Cardiac fibroblast (primary cell): ENCODE measurements at regions not wholly inside any gene's neighbourhood (a gene's known extent, or its start where the extent isn't known, plus 50 kb on each side); places are given as distances from the start of the nearest gene placed in this dataset.
"Not testable (repeated sequence)": the region's sequence is repeated elsewhere in the genome, so short reads cannot be mapped to it uniquely, and the experiment has no call there.

Experiments
- DNase-seq, 2 donors: peaks; one replicate each; pipeline versions ENCODE4 v3.0.0 to v3.0.0-alpha.2; 2010; ENCODE audit warnings: low read depth in 2 of 2
- H3K4me3 ChIP-seq, 2 donors: replicated peaks in 1 of 2; 1 replicate in 1 of 2; 2 replicates in 1 of 2; pipeline ENCODE4 v1.5.1; 2011; ENCODE audit warnings: low read depth in 2 of 2, low read length in 2 of 2, mild to moderate bottlenecking in 2 of 2, moderate library complexity in 1 of 2
- TF ChIP-seq, protein P1 (sequence below): IDR thresholded peaks from one replicate; pipeline ENCODE4 v1.5.1; 2011; ENCODE audit warnings: low read depth, mild to moderate bottlenecking, low read length, inconsistent platforms

DNA sequence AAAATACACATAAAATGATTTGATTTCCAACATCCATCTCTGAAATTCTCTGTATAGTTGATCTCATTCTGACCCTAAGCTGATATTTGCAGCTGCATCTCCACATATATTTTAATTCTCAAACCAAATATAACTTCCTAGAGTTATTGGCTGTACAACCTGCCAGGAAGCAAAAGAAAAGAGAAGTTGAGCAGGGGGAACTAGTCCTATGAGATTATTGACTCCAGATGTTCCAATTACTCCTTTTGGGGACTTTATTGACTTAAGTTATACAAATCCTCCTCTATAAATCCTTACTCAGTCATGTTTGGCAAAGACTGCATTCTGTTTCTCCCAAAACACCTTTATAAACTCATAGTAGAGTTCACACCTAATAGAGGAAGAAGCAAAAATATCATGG is 599.4 kb upstream of the ANKRD30A start:
- DNase-seq = no peak
- no peak overlapping the region for H3K4me3 ChIP-seq
- TF ChIP-seq, protein P1, sequence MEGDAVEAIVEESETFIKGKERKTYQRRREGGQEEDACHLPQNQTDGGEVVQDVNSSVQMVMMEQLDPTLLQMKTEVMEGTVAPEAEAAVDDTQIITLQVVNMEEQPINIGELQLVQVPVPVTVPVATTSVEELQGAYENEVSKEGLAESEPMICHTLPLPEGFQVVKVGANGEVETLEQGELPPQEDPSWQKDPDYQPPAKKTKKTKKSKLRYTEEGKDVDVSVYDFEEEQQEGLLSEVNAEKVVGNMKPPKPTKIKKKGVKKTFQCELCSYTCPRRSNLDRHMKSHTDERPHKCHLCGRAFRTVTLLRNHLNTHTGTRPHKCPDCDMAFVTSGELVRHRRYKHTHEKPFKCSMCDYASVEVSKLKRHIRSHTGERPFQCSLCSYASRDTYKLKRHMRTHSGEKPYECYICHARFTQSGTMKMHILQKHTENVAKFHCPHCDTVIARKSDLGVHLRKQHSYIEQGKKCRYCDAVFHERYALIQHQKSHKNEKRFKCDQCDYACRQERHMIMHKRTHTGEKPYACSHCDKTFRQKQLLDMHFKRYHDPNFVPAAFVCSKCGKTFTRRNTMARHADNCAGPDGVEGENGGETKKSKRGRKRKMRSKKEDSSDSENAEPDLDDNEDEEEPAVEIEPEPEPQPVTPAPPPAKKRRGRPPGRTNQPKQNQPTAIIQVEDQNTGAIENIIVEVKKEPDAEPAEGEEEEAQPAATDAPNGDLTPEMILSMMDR = no peak

DNA sequence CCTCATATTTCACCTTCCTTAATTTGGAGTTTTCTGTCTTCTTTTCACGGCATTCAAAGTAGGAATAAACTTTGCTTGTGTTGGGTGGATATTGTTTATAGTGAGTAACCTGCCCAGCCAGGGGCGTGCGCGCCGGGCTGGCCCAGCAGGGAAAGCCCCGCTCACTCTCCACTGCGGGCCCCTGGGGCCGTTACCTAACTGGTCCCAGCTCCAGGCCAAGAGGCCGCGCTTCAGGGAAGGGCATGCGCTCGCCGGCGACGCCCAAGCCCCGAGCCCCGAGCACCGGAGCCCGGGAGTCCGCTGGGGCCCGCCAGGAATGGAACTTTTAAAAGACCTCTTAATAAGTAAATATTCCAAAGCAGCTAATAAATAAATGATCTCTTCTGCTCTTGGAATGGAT is 601.3 kb upstream of the ANKRD30A start:
- H3K4me3 ChIP-seq = not testable (repeated sequence)

DNA sequence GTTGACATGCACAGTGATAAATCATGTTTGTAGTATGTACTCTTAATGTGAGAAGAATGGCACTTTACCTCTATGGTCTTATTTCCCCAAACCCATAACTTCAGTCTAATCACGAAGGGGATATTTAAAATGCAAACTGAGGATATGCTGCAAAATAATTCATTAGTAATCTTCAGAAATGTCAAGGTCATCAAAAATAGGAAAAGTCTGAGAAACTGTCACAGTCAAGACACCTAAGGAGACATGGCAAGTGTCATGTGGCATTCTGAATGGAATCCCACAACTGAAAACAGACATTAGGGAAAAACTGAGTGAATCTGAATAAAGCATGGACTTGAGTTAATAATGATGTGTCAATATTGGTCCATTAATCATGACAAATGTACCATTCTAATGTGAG is 605.5 kb upstream of the ANKRD30A start:
- no peak overlapping the region for H3K4me3 ChIP-seq
- no peak for DNase-seq
- TF ChIP-seq, protein P1 = no peak

More for the DNA sequence above, 601.3 kb upstream of the ANKRD30A start:
- DNase-seq = not testable (repeated sequence)

DNA sequence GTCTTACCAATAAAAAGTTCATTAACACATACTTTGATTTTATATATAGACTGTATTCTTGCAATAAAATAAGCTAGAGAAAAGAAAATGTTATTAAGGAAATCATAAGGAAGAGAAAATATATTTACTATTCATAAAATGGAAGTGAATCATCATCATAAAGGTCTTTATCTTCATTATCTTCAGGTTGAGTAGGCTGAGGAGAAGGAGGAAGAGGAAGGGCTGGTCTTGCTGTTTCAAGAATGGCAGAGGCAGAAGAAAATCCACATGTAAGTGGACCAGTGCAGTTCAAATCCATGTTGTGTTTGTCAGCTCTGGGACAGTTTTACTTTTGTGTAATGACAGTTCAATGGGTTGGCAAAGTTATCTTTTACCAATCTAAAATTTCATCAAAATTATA is 609.1 kb upstream of the ANKRD30A start:
- DNase-seq = no peak
- TF ChIP-seq, protein P1 = no peak

DNA sequence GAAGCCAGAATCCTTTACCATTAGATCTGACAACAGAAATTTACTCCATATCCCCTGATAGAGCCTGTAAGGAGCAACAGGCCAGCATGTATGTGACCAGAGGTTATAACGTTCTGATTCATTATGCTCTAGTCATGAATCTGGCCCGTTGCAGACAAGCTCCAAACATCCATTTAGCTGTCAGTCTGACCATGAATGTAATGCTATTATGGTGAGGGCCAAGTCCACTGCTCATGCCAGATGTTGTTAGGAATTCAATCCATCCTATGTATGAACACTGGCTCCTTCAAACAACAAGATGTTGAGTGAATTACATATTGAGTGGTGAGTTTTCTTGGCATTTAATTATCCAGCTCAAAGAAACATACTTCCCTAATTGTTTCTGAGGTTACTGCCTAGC is 610.1 kb upstream of the ANKRD30A start:
- no peak overlapping the region for H3K4me3 ChIP-seq
- TF ChIP-seq, protein P1 = no peak

More for the DNA sequence above, 609.1 kb upstream of the ANKRD30A start:
- no peak overlapping the region for H3K4me3 ChIP-seq

DNA sequence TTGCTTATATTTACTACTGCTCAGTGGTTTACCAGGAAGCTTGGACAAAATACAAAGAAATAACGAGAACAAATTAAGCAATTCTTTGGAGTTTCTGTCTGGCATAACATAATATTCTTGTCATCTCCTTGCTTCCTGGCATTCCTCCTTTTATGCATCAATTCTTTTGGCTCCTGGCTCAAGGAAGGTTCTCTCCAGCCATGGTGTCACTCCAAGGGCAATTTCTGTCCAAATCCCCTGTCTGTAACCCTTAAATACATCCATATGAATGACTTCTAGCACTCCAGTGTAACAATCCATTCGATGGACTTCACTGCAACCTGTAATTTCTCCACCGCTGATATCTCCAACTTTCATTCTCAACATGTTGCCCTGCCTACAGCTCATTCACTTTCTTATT is 617.7 kb upstream of the ANKRD30A start:
- TF ChIP-seq, protein P1 = no peak
- no peak for DNase-seq
- H3K4me3 ChIP-seq = no peak overlapping the region

More for the DNA sequence above, 610.1 kb upstream of the ANKRD30A start:
- no peak for DNase-seq

DNA sequence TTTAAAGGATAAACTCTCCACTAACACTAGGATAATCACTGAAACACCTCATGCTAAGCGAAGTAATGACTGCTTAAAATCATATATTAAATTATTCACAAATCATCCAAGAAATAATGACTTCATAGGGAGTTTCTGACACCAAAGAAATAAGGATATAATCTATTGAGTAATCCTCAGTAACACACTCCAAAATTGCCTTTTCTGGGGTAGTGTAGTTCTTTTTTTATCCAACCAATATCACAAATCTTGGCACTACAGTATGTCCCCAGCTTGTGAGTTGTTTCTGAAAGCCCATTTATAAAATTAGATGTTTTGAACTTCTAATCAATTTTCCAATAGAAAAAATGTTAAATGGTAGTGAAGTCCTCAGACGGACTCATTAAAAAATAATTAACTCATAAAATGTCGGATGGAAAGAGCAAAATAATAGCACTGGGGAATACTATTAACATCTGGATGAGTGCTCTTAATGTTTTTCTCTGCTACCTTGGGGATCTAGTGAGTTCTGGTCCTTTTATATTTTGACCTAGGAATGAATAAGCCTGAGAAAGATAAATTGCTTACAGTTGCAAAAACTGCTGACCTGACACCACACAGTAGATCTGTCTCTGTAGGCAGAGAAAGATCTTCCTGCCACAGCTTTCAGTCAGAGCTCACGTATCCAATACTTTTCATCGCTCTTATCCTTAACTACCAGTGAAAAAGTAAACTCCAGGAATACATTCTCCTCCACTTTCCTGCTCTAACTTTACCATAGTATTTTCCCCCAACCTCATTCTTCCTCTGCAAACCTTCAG is 618.5 kb upstream of the ANKRD30A start:
- DNase-seq = no peak
- TF ChIP-seq, protein P1 = no peak
- H3K4me3 ChIP-seq = no peak overlapping the region
